Keratinocyte (primary cell): ENCODE measurements at regions not wholly inside any gene's neighbourhood (a gene's known extent, or its start where the extent isn't known, plus 50 kb on each side); places are given as distances from the start of the nearest gene placed in this dataset.

Experiments
- DNase-seq: peaks from one replicate; pipeline ENCODE4 v3.0.0-alpha.2; 2011; ENCODE audit warnings: low read depth, missing footprints, low spot score
- FAIRE-seq: peaks from 2 replicates; lab custom pipeline; 2011; peaks lifted over from hg19 to GRCh38; lab: Jason Lieb, UNC
- H2AFZ ChIP-seq: 2 replicates; pipeline ENCODE4 v1.6.0; 2012; ENCODE audit warnings: low read length, control low read depth, inconsistent platforms; ENCODE audit not compliant: control insufficient read depth
- H3K27ac ChIP-seq: 2 replicates; pipeline ENCODE4 v1.5.1; 2011; ENCODE audit warnings: low read length; ENCODE audit not compliant: control insufficient read depth, insufficient read depth
- H3K27me3 ChIP-seq: 3 replicates; pipeline ENCODE4 v1.6.0; 2011; ENCODE audit warnings: low read length; ENCODE audit not compliant: control insufficient read depth, insufficient read depth; ENCODE audit errors: extremely low read depth
- H3K36me3 ChIP-seq, 2 experiments: 2 replicates in 1 of 2; 3 replicates in 1 of 2; pipeline ENCODE4 v1.5.1; 2011; ENCODE audit warnings: low read length in 2 of 2, mild to moderate bottlenecking in 1 of 2; ENCODE audit not compliant: control insufficient read depth in 2 of 2, insufficient read depth in 2 of 2; ENCODE audit errors: extremely low read depth in 1 of 2
- H3K4me1 ChIP-seq: 3 replicates; pipeline ENCODE4 v1.5.1; 2011; ENCODE audit warnings: low read length; ENCODE audit not compliant: control insufficient read depth, insufficient read depth; ENCODE audit errors: extremely low read depth
- H3K4me2 ChIP-seq: 3 replicates; pipeline ENCODE4 v1.6.0; 2011; ENCODE audit warnings: low read depth, low read length; ENCODE audit not compliant: control insufficient read depth, insufficient read depth; ENCODE audit errors: extremely low read depth
- H3K4me3 ChIP-seq, 3 experiments: fragments of 200-600 bp in 1 of 3; sonication (generic) in 1 of 3; 2 replicates in 2 of 3; 3 replicates in 1 of 3; pipeline ENCODE4 v1.5.1; 2011 to 2016; ENCODE audit warnings: low read length in 3 of 3, mild to moderate bottlenecking in 3 of 3, control low read depth in 2 of 3, inconsistent platforms in 1 of 3, low read depth in 1 of 3, mixed read lengths in 1 of 3, mixed run types in 1 of 3, moderate library complexity in 1 of 3; ENCODE audit not compliant: control insufficient read depth in 2 of 3, insufficient read depth in 2 of 3; ENCODE audit errors: extremely low read depth in 1 of 3
- H3K79me2 ChIP-seq: 2 replicates; pipeline ENCODE4 v1.6.0; 2012; ENCODE audit warnings: low read length; ENCODE audit not compliant: control insufficient read depth, insufficient read depth
- H3K9ac ChIP-seq: 3 replicates; pipeline ENCODE4 v1.6.0; 2011; ENCODE audit warnings: low read length; ENCODE audit not compliant: control insufficient read depth, insufficient read depth; ENCODE audit errors: extremely low read depth
- H3K9me1 ChIP-seq: 3 replicates; pipeline ENCODE4 v1.6.0; 2011; ENCODE audit warnings: low read length; ENCODE audit not compliant: control insufficient read depth, insufficient read depth; ENCODE audit errors: extremely low read depth
- H3K9me3 ChIP-seq: 2 replicates; pipeline ENCODE4 v1.5.1; 2012; ENCODE audit warnings: low read depth, low read length; ENCODE audit not compliant: control insufficient read depth
- H4K20me1 ChIP-seq: 3 replicates; pipeline ENCODE4 v1.6.0; 2011; ENCODE audit warnings: low read length; ENCODE audit not compliant: control insufficient read depth, insufficient read depth; ENCODE audit errors: extremely low read depth
- EZH2 ChIP-seq: IDR thresholded peaks from one replicate; pipeline ENCODE4 v1.6.1; 2012; ENCODE audit warnings: inconsistent platforms, mild to moderate bottlenecking, low read length, moderate library complexity
- dilution Hi-C: fragments of 300-500 bp; cut with MboI; formaldehyde crosslinking; loops from one replicate; pipeline ENCODE4 v1.7.0; 2020; ENCODE audit warnings: low sequenced_read_pairs; ENCODE audit not compliant: extremely low pct_ligation_motif_present
- TF ChIP-seq, protein P1 (sequence below), 3 experiments: IDR thresholded peaks in 1 of 3; conservative IDR thresholded peaks in 1 of 3; optimal IDR thresholded peaks in 1 of 3; 2 replicates in 2 of 3; 3 replicates in 1 of 3; pipeline versions ENCODE3 to v1.5.1; 2011; ENCODE audit warnings: low read length in 3 of 3, mild to moderate bottlenecking in 3 of 3, moderate library complexity in 2 of 3, control low read depth in 1 of 3, inconsistent platforms in 1 of 3; ENCODE audit not compliant: insufficient read depth in 2 of 3; ENCODE audit errors: extremely low read depth in 1 of 3

DNA sequence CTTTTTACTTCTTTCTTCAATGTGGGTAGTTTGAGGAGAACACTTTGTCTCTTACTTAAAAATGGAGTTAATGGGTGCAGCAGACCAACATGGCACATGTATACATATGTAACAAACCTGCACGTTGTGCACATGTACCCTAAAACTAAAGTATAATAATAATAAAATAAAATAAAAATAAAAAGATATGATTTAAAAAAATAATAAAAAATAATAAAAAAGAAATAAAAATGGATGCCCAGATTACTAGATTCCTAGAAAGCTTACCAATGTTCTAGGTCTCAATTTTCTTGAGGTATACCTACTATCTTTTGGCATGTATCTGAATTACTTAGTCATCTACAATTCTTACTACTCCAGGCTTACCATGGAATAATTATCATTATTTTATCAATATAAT, 2001.6 kb upstream of the CDH9 start:
- no peaks in the 10 kb centered on the region for H3K9me3 ChIP-seq

DNA sequence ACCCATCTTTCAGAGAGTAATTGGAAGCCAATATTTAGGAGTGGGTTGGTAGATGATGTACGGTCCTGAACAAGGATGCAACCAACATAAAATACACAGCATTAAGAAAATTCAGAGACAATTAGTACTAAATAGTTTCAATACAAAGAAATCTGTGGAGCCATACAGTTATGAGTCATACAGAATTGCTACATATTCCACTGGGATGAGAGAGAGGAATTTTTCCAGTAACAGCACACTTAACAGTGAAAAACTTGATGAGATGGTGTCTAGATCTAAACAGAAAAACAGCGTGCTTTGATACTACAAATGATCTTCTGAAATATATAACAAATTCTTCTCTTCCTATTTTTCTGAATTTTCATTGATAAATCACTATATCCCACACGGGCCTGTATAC, 1999.3 kb upstream of the CDH9 start:
- Histone ChIP-seq H3K4me2 (no peak overlapping the region), H4K20me1 (no peaks in the 10 kb centered on the region), H3K79me2 (no peaks in the 10 kb centered on the region), H3K4me3 (no peak overlapping the region), H3K9me1 (no peaks in the 10 kb centered on the region), H3K27ac (no peak overlapping the region), H3K36me3 (no peaks in the 10 kb centered on the region), H3K27me3 (no peaks in the 10 kb centered on the region), H3K9ac (no peak overlapping the region), H3K9me3 (no peaks in the 10 kb centered on the region), H3K4me1 (no peaks in the 10 kb centered on the region), H2AFZ (no peak overlapping the region)
- dilution Hi-C loops, result no loop called here
- no peak for DNase-seq
- TF ChIP-seq, protein P1, sequence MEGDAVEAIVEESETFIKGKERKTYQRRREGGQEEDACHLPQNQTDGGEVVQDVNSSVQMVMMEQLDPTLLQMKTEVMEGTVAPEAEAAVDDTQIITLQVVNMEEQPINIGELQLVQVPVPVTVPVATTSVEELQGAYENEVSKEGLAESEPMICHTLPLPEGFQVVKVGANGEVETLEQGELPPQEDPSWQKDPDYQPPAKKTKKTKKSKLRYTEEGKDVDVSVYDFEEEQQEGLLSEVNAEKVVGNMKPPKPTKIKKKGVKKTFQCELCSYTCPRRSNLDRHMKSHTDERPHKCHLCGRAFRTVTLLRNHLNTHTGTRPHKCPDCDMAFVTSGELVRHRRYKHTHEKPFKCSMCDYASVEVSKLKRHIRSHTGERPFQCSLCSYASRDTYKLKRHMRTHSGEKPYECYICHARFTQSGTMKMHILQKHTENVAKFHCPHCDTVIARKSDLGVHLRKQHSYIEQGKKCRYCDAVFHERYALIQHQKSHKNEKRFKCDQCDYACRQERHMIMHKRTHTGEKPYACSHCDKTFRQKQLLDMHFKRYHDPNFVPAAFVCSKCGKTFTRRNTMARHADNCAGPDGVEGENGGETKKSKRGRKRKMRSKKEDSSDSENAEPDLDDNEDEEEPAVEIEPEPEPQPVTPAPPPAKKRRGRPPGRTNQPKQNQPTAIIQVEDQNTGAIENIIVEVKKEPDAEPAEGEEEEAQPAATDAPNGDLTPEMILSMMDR (optimal IDR thresholded peaks at IDR 0.05 in 1 of 3, IDR thresholded peaks at IDR 0.05 in 1 of 3, conservative IDR thresholded peaks at IDR 0.05 in 1 of 3; ENCODE audit: extremely low read depth in 1 of 3, insufficient read depth in 2 of 3, low read length in 3 of 3), result no peak
- TF ChIP-seq EZH2, result no peak
- no peak for FAIRE-seq

More for the DNA sequence above, 2001.6 kb upstream of the CDH9 start:
- Histone ChIP-seq H3K4me3 (no peak overlapping the region), H3K27me3 (no peaks in the 10 kb centered on the region), H3K4me2 (no peak overlapping the region), H3K4me1 (no peaks in the 10 kb centered on the region), H3K9ac (no peak overlapping the region), H3K9me1 (no peaks in the 10 kb centered on the region), H3K36me3 (no peaks in the 10 kb centered on the region), H3K79me2 (no peaks in the 10 kb centered on the region), H3K27ac (no peak overlapping the region), H2AFZ (no peak overlapping the region), H4K20me1 (no peaks in the 10 kb centered on the region)
- no peak for FAIRE-seq
- no peak for DNase-seq
- dilution Hi-C loops, result no loop called here
- no peak for TF ChIP-seq EZH2
- TF ChIP-seq, protein P1 (optimal IDR thresholded peaks at IDR 0.05 in 1 of 3, IDR thresholded peaks at IDR 0.05 in 1 of 3, conservative IDR thresholded peaks at IDR 0.05 in 1 of 3; ENCODE audit: extremely low read depth in 1 of 3, insufficient read depth in 2 of 3, low read length in 3 of 3), result no peak
